ENCODE measurements at regions not wholly inside any gene's neighbourhood (a gene's known extent, or its start where the extent isn't known, plus 50 kb on each side); places are given as distances from the start of the nearest gene placed in this dataset.

DNA sequence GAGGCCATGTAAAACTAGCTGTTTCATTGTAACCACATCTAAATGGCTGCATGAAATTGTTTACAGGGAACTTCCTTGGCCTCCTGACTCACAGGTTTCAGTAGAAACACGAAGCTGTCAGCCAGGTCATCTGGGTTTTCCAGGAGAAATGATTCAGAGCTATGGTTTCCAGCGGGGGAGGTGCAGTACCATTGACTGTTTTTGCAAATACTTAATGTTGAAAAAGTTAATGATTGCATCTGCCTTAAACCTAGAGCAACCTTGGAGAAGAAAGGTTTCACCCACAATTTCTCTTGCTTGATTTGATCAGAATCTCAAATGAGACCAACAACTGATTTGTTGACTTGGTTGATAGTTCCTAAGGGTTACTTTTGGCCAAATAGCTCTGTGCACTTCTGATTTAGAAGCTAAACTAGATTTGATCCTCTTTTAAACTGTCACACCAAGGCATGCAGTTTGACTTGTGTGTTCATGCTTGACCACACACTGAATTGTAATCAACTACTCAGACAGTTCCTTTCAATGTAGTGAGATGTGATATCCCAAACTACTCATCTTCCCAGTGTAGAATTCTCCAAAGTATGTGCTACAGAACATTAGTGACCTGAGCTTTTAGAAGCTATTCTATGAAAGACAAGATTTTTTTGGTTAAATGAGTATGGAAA lies 193.5 kb upstream of the CHST9 start:
- ATAC-seq: no peak
- intact Hi-C loops (cut with DNase I, micrococcal nuclease): no loop called here
- no peak for DNase-seq
- Histone ChIP-seq H3K9me3 (no peaks in the 10 kb centered on the region), H3K4me1 (ENCODE audit: low read depth) (no peaks in the 10 kb centered on the region), H3K4me3 (no peak overlapping the region), H3K36me3 (ENCODE audit: low read depth) (no peaks in the 10 kb centered on the region)
- TF ChIP-seq, protein P1, sequence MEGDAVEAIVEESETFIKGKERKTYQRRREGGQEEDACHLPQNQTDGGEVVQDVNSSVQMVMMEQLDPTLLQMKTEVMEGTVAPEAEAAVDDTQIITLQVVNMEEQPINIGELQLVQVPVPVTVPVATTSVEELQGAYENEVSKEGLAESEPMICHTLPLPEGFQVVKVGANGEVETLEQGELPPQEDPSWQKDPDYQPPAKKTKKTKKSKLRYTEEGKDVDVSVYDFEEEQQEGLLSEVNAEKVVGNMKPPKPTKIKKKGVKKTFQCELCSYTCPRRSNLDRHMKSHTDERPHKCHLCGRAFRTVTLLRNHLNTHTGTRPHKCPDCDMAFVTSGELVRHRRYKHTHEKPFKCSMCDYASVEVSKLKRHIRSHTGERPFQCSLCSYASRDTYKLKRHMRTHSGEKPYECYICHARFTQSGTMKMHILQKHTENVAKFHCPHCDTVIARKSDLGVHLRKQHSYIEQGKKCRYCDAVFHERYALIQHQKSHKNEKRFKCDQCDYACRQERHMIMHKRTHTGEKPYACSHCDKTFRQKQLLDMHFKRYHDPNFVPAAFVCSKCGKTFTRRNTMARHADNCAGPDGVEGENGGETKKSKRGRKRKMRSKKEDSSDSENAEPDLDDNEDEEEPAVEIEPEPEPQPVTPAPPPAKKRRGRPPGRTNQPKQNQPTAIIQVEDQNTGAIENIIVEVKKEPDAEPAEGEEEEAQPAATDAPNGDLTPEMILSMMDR (IDR thresholded peaks at IDR 0.05): no peak

GRCh38 chr18:27377251-27377650 lies 192.1 kb upstream of the CHST9 start:
- ATAC-seq (no peak), DNase-seq (no peak)
- Histone ChIP-seq H3K4me1 (ENCODE audit: low read depth) (no peaks in the 10 kb centered on the region), H3K4me3 (no peak overlapping the region), H3K9me3 (no peaks in the 10 kb centered on the region), H3K36me3 (ENCODE audit: low read depth) (no peaks in the 10 kb centered on the region)
- TF ChIP-seq, protein P1 (IDR thresholded peaks at IDR 0.05): no peak
- intact Hi-C loops (cut with DNase I, micrococcal nuclease): no loop called here

- Histone ChIP-seq H3K36me3 (ENCODE audit: low read depth) (no peaks in the 10 kb centered on the region), H3K4me1 (ENCODE audit: low read depth) (no peaks in the 10 kb centered on the region), H3K4me3 (no peak overlapping the region), H3K9me3 (no peaks in the 10 kb centered on the region)
- TF ChIP-seq, protein P1 (IDR thresholded peaks at IDR 0.05): no peak
- intact Hi-C loops (cut with DNase I, micrococcal nuclease): no loop called here
- DNase-seq: no peak
- ATAC-seq: no peak
These were observed 187.3 kb upstream of the CHST9 start for GRCh38 chr18:27372386-27372785.

DNA sequence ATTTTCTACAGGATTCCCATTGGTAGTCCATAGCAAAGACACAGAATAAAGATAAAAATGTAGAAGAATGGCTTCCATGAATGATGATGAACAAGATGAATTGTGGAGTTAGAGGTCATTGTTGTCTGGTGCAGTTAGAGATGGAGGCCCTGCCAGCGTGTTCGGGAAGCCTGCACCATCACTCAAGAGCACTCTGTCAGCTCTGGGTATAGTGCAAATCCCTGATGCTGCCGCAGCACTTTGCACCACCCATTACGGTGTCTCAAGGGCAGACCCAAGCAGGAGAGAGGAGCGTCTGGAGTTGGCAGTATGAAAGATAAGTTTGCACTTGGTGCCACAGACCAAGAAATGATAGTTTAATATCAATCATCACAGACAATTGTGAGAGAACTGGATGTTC lies 181.6 kb upstream of the CHST9 start:
- ATAC-seq (no peak), DNase-seq (no peak)
- Histone ChIP-seq H3K4me1 (ENCODE audit: low read depth) (no peaks in the 10 kb centered on the region), H3K36me3 (ENCODE audit: low read depth) (no peaks in the 10 kb centered on the region), H3K9me3 (no peaks in the 10 kb centered on the region), H3K4me3 (no peak overlapping the region)
- TF ChIP-seq, protein P1 (IDR thresholded peaks at IDR 0.05): no peak
- intact Hi-C loops (cut with DNase I, micrococcal nuclease): no loop called here

GRCh38 chr18:27366151-27366550 lies 181.0 kb upstream of the CHST9 start:
- TF ChIP-seq, protein P1 (IDR thresholded peaks at IDR 0.05): no peak
- no peaks in the 10 kb centered on the region for H3K4me1 ChIP-seq (ENCODE audit: low read depth)
- H3K9me3 ChIP-seq: no peaks in the 10 kb centered on the region
- no peak overlapping the region for H3K4me3 ChIP-seq
- no peaks in the 10 kb centered on the region for H3K36me3 ChIP-seq (ENCODE audit: low read depth)
- DNase-seq (no peak), ATAC-seq (no peak)
- intact Hi-C loops (cut with DNase I, micrococcal nuclease): no loop called here

GRCh38 chr18:27363872-27364271 lies 178.8 kb upstream of the CHST9 start:
- H3K4me3 ChIP-seq: no peak overlapping the region
- no peak for DNase-seq
- H3K4me1 ChIP-seq (ENCODE audit: low read depth): no peaks in the 10 kb centered on the region
- H3K9me3 ChIP-seq: no peaks in the 10 kb centered on the region
- TF ChIP-seq, protein P1 (IDR thresholded peaks at IDR 0.05): no peak
- ATAC-seq: no peak
- H3K36me3 ChIP-seq (ENCODE audit: low read depth): no peaks in the 10 kb centered on the region
- intact Hi-C loops (cut with DNase I, micrococcal nuclease): no loop called here
